SHP77 treated with DMSO at 0.1 percent for 48 hours (cell line): ENCODE measurements at regions not wholly inside any gene's neighbourhood (a gene's known extent, or its start where the extent isn't known, plus 50 kb on each side); places are given as distances from the start of the nearest gene placed in this dataset.
A peak's percentile ranks its signal among the peaks of the same experiment; 100 is the strongest.

Experiments
- DNase-seq: peaks from one replicate; lab custom pipeline; 2025; lab: John Stamatoyannopoulos, UW

DNA sequence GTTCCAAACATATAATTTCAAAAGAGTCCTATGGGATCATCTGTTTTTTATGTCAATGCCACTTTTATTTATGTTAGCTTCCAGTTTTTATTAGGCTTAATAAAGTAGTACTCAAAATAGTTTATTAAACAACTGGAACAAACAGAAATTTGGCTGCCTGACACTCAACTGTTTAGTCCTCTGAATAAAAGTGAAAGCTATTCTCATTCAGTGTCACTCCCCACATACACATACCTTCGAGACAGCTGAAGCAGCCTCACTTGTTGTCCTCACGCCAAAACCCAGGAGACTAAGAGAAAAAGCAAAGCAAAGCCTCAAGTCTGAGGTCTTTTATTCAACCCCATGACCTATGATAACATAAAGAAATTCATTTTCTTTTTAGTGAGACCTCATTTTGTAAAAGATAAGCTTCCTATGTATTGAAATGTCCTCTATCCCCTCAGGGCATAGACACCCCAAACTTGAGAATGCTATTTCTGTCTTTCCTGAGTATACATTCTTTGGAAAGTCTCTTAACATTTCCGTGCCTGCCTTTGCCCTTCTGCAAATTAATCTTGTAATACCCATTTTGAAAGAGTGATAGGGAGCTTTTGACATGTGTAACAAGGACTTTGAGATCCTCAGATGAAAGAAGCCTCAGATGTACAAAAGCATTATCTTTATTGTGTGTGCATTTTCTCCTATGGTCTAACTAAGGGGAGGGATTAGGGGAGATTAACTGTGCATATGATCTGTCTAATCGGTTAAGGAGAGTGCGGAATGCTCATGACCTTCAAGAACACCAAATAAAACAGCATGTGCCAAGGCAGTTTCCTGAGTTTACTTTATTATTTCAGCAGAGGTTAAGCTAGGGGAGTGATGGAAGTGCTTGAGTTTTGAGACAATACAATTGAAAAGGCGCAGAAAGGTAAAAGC is 1523.7 kb upstream of the PIK3C3 start:
- DNase-seq: no peak

DNA sequence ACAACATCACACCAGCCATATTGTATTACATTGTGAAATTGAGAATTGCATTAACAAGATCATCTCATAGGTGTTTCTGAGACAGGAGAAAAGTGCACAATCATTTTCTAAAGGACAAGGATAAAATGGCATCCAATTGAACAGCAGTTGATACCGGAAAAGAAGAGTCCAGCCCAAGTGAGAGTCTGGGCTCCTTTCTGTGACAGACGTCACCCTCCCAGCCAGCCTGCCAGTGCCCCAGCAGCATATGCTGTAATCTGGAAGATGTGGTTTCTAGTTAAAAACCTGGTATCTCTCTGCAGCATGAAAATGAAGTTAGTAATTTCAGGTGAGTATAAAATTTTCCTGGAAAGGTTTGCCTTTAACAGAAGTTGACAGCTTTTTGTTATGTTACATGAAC is 1531.7 kb upstream of the PIK3C3 start:
- DNase-seq: no peak

- DNase-seq: no peak
These were observed 1534.4 kb upstream of the PIK3C3 start for GRCh38 chr18:40420675-40421074.

- no peak for DNase-seq
These were observed 1537.5 kb upstream of the PIK3C3 start for GRCh38 chr18:40417501-40417900.

DNA sequence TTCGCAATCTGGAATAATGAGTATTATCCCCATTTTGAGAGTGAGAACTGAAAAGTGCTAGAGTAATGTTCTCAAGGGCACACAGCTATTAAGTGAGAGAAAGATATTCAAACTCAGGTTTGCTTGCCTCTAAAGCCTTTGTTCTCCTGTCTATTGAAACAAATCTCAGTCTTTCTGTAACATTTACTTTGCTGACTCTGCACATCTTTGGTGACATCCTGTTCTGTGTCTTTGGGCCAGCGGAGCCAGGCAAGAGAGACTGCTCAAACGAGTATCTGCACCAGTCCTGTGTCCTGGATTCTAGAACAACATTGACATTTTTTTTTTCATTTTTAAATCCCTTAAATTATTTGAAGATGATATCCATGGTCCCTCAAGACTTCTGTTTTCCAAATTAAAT is 1539.2 kb upstream of the PIK3C3 start:
- DNase-seq: no peak

GRCh38 chr18:40415176-40415791 is 1539.8 kb upstream of the PIK3C3 start:
- no peak for DNase-seq

DNA sequence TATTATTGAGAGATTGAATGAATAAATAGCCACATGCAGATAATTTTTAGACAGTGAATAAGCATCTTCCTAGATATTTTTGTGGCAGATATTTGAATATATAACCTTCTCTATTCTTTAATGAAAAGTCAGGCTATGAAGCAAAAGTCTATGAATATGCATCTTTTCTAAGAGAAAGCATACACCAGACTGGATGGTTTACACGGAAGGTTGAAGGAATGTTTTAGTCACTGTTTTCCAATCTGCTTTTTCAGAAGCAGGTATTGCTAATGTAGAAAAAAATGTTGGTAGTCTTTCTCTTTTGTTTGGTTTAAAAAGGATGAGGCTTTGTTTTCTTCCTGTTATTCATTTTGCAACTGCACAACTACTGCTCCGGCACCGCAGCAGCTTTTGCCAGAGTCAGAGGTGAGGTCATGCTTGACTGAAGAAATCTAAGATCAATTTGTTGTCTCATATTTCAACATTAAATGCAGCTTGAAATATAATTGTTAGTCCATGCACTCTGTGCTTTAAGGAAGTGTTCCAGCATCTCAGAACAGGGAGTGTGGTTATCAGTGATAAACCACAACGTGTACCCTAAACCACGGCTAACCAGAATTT is 1540.8 kb upstream of the PIK3C3 start:
- no peak for DNase-seq

- DNase-seq: peak; percentile 37
These were observed 1541.9 kb upstream of the PIK3C3 start for GRCh38 chr18:40413160-40413559.

DNA sequence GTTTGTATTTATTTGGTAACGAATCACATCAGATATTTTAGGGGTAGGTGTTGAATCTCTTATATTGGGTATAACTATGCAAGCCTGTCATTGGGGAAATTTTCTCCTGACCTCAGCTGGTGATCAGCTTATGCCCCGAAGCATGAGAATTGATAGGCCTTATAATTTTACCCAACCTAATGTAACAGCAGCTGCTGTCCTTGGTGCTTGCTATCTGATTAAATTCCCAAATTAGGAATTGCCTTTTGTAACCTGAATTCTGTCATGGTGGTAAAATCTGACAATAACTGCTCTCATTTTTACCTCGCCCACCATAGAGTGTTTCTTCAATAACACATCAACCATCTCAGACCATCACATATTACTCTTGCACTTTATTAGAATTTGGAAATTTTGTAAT is 1542.6 kb upstream of the PIK3C3 start:
- no peak for DNase-seq

- DNase-seq: no peak
These were observed 1547.1 kb upstream of the PIK3C3 start for GRCh38 chr18:40407909-40408308.

- DNase-seq: no peak
These were observed 1550.8 kb upstream of the PIK3C3 start for GRCh38 chr18:40404284-40404683.

DNA sequence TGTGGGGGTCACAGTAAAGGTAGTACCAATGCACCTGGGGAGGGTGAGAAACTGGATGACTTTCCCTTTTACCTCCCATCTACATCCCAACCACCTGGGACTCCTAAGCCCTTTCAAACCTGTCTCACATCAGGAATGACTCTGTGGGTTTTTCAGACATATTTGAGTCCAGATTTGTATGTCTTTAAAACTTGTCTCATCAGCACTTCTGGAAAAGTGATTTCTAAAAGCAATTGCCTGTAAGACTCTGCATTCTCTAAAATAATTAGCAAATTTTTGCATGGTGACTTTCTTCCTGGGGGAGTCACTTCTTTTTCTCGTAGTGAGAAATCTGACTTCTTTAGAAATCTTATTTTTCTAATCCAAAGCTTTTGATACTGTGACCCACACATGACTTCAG is 1553.0 kb upstream of the PIK3C3 start:
- no peak for DNase-seq

GRCh38 chr18:40388121-40388520 is 1566.9 kb upstream of the PIK3C3 start:
- no peak for DNase-seq

GRCh38 chr18:40387130-40387787 is 1567.8 kb upstream of the PIK3C3 start:
- DNase-seq: no peak

DNA sequence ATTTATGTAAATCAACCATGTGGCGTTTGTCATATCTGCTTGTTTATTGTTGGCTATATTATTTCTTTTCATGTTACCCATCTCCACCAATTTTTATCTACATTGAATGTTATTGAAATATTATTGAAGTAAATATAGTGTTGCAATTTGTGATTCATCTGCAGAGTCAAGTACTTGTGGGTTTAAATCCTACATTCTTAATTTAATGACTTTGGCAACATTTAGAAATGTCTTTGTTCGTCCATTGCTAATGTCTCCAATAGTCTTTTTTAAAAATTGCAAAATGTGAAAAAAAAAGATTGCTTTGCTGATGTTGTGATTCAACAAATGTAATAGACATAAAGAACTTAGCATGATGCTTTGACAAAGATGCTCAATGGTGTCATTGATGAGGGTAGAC is 1572.8 kb upstream of the PIK3C3 start:
- no peak for DNase-seq

- DNase-seq: no peak
These were observed 1574.2 kb upstream of the PIK3C3 start for GRCh38 chr18:40380686-40381439.

GRCh38 chr18:40375837-40376236 is 1579.2 kb upstream of the PIK3C3 start:
- no peak for DNase-seq

GRCh38 chr18:40371673-40372072 is 1583.4 kb upstream of the PIK3C3 start:
- DNase-seq: no peak

- no peak for DNase-seq
These were observed 1587.5 kb upstream of the PIK3C3 start for GRCh38 chr18:40367576-40367975.

DNA sequence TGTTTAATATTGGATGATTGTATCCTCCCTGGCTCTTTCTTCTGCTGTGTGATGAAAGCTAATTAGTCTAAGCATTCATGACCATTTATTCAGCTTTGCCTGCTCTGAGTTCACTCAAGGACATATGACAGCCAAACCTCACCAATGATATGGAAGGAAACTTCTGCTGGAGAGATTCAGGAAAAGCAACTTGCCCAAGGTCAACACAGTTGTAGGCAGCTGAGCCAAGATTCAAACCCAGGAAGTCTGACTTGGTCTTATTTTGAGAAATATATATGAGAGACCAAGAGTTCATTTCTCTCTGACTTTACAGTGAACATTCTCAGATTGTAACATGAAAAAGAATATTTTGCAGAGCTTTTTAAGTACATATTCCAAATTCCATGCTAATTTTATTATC is 1588.5 kb upstream of the PIK3C3 start:
- DNase-seq: no peak

DNA sequence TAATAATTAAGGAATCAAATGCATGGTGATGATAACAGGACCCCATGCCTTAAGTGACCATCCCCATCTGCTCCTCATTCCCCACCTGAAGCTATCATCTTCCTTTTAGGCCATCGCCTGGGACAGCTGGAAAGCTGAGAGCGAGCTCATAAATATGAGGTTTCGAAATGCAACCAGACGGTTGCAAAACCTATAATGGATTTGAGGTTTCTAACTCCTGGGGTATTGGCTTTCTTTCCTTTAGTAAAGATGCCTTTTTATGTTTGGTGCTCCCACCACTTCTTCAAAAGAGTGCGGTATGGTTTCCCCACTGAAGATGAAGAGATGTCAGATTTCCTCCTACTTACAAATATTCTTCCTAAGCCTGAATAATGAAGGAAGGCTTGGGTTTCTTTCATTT is 1589.5 kb upstream of the PIK3C3 start:
- no peak for DNase-seq

DNA sequence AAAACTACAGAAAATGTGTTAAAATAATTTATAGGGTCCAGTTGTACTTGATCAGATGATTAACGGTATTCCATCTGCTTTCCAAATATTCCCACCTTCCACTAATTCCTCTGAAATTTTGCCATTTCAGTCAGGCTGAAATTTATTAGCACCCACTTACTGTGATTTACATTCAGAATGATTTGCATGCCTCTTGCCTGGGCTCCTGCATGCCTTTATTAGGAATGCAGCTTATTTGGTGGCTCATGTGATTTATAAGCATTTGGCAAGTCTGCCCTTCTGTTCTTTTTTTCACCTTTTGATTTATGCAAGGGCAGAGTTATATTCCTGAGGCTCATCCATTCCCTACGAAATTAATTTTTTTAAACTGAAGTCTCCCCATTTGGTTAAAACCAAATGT is 1594.5 kb upstream of the PIK3C3 start:
- DNase-seq: no peak
